ENCODE measurements at regions not wholly inside any gene's neighbourhood (a gene's known extent, or its start where the extent isn't known, plus 50 kb on each side); places are given as distances from the start of the nearest gene placed in this dataset.

- H3K27me3 ChIP-seq (ENCODE audit: low read length), result no peaks in the 10 kb centered on the region
- H3K79me2 ChIP-seq (ENCODE audit: insufficient read depth, low read length), result no peaks in the 10 kb centered on the region
- no peak for TF ChIP-seq EZH2phosphoT487 (conservative IDR thresholded peaks at IDR 0.05; ENCODE audit: low read length)
- TF ChIP-seq, protein P1, sequence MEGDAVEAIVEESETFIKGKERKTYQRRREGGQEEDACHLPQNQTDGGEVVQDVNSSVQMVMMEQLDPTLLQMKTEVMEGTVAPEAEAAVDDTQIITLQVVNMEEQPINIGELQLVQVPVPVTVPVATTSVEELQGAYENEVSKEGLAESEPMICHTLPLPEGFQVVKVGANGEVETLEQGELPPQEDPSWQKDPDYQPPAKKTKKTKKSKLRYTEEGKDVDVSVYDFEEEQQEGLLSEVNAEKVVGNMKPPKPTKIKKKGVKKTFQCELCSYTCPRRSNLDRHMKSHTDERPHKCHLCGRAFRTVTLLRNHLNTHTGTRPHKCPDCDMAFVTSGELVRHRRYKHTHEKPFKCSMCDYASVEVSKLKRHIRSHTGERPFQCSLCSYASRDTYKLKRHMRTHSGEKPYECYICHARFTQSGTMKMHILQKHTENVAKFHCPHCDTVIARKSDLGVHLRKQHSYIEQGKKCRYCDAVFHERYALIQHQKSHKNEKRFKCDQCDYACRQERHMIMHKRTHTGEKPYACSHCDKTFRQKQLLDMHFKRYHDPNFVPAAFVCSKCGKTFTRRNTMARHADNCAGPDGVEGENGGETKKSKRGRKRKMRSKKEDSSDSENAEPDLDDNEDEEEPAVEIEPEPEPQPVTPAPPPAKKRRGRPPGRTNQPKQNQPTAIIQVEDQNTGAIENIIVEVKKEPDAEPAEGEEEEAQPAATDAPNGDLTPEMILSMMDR (IDR thresholded peaks at IDR 0.05; ENCODE audit: insufficient read depth, low read length, poor library complexity, severe bottlenecking), result no peak
- no peak overlapping the region for H3K4me3 ChIP-seq (ENCODE audit: insufficient read depth, low read length, poor library complexity, severe bottlenecking)
- no peaks in the 10 kb centered on the region for H3K9me3 ChIP-seq (ENCODE audit: insufficient read depth, low read length)
- H3K27ac ChIP-seq (ENCODE audit: low read depth, low read length), result no peak overlapping the region
- H3K9me2 ChIP-seq (replicated peaks; ENCODE audit: insufficient read depth, low read length), result no peaks in the 10 kb centered on the region
- H3K4me2 ChIP-seq (ENCODE audit: low read depth, low read length, poor library complexity, severe bottlenecking), result no peak overlapping the region
- no peaks in the 10 kb centered on the region for H3K36me3 ChIP-seq (ENCODE audit: low read length)
- no peak overlapping the region for H2AFZ ChIP-seq (ENCODE audit: low read depth, low read length, severe bottlenecking)
- no peak overlapping the region for H3K9ac ChIP-seq (ENCODE audit: low read length)
- no peaks in the 10 kb centered on the region for H4K20me1 ChIP-seq (ENCODE audit: low read depth, low read length)
- no peaks in the 10 kb centered on the region for H3F3A ChIP-seq (ENCODE audit: insufficient read depth)
Measured at GRCh38 chrX:129125122-129125914, 398.0 kb downstream of the SMARCA1 start.

DNA sequence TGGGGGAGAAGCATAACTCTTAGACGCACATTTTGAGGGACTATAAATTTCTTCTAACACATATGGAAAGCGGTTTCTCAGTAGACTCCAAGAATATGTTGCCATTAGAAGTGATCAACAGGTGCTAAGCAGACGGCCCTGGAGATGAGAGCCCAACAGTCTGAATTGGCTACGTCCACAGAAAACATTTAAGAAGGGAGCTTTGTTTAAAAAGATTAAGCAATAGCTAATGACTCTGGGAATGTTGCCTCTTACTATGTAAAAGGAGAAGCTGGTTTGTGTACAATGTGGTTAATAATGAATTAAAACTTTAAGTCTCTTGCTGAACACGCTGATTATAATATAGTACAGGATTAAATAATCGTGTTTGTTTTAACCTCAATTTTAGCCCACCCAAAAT, 399.5 kb downstream of the SMARCA1 start:
- TF ChIP-seq, protein P1 (IDR thresholded peaks at IDR 0.05; ENCODE audit: insufficient read depth, low read length, poor library complexity, severe bottlenecking), result no peak
- TF ChIP-seq EZH2phosphoT487 (conservative IDR thresholded peaks at IDR 0.05; ENCODE audit: low read length), result no peak
- no peak overlapping the region for H2AFZ ChIP-seq (ENCODE audit: low read depth, low read length, severe bottlenecking)
- no peak overlapping the region for H3K4me2 ChIP-seq (ENCODE audit: low read depth, low read length, poor library complexity, severe bottlenecking)

GRCh38 chrX:129116676-129117470, 406.4 kb downstream of the SMARCA1 start:
- no peak overlapping the region for H3K4me3 ChIP-seq (ENCODE audit: insufficient read depth, low read length, poor library complexity, severe bottlenecking)
- no peak overlapping the region for H3K27ac ChIP-seq (ENCODE audit: low read depth, low read length)
- H3K9me3 ChIP-seq (ENCODE audit: insufficient read depth, low read length), result no peaks in the 10 kb centered on the region
- H2AFZ ChIP-seq (ENCODE audit: low read depth, low read length, severe bottlenecking), result no peak overlapping the region
- no peaks in the 10 kb centered on the region for H3K27me3 ChIP-seq (ENCODE audit: low read length)
- TF ChIP-seq, protein P1 (IDR thresholded peaks at IDR 0.05; ENCODE audit: insufficient read depth, low read length, poor library complexity, severe bottlenecking), result no peak
- TF ChIP-seq EZH2phosphoT487 (conservative IDR thresholded peaks at IDR 0.05; ENCODE audit: low read length), result no peak
- H3F3A ChIP-seq (ENCODE audit: insufficient read depth), result no peaks in the 10 kb centered on the region
- H3K36me3 ChIP-seq (ENCODE audit: low read length), result no peaks in the 10 kb centered on the region
- H3K4me2 ChIP-seq (ENCODE audit: low read depth, low read length, poor library complexity, severe bottlenecking), result no peak overlapping the region
- H3K79me2 ChIP-seq (ENCODE audit: insufficient read depth, low read length), result no peaks in the 10 kb centered on the region
- no peaks in the 10 kb centered on the region for H3K9me2 ChIP-seq (replicated peaks; ENCODE audit: insufficient read depth, low read length)
- H4K20me1 ChIP-seq (ENCODE audit: low read depth, low read length), result no peaks in the 10 kb centered on the region
- no peak overlapping the region for H3K9ac ChIP-seq (ENCODE audit: low read length)

More for the DNA sequence above, 399.5 kb downstream of the SMARCA1 start:
- no peaks in the 10 kb centered on the region for H3K27me3 ChIP-seq (ENCODE audit: low read length)
- H3K4me3 ChIP-seq (ENCODE audit: insufficient read depth, low read length, poor library complexity, severe bottlenecking), result no peak overlapping the region
- H3K9me2 ChIP-seq (replicated peaks; ENCODE audit: insufficient read depth, low read length), result no peaks in the 10 kb centered on the region
- no peaks in the 10 kb centered on the region for H3K36me3 ChIP-seq (ENCODE audit: low read length)
- H3K9ac ChIP-seq (ENCODE audit: low read length), result no peak overlapping the region
- H4K20me1 ChIP-seq (ENCODE audit: low read depth, low read length), result no peaks in the 10 kb centered on the region
- H3K27ac ChIP-seq (ENCODE audit: low read depth, low read length), result no peak overlapping the region
- no peaks in the 10 kb centered on the region for H3K9me3 ChIP-seq (ENCODE audit: insufficient read depth, low read length)
- H3F3A ChIP-seq (ENCODE audit: insufficient read depth), result no peaks in the 10 kb centered on the region
- no peaks in the 10 kb centered on the region for H3K79me2 ChIP-seq (ENCODE audit: insufficient read depth, low read length)

Measured in SU-DHL-6 (cell line).